ENCODE measurements at regions not wholly inside any gene's neighbourhood (a gene's known extent, or its start where the extent isn't known, plus 50 kb on each side); places are given as distances from the start of the nearest gene placed in this dataset.

DNA sequence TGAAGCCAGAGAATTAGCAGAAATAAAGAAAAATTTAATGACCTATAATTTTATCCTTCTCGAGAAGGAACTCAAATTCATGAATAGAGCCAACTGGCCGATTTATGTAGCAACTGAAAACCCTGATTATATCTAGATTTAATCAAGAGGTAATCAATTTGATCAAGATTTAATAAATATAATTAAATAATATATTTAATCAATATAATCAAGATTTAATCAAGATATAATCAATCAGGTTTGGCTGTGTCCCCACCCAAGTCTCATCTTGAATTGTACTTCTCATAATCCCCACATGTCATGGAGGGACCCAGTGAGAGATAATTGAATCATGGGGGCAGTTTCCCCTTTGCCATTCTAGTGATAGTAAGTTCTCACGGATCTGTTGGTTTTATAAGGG is 181.2 kb upstream of the CDIN1 start:
- 83% methylated on average over 3 of the region's 3 CpGs for WGBS (ENCODE audit: missing lambda C conversion rate)
- no peak for DNase-seq (ENCODE audit: low read depth in 1 of 2, low spot score in 1 of 2)

DNA sequence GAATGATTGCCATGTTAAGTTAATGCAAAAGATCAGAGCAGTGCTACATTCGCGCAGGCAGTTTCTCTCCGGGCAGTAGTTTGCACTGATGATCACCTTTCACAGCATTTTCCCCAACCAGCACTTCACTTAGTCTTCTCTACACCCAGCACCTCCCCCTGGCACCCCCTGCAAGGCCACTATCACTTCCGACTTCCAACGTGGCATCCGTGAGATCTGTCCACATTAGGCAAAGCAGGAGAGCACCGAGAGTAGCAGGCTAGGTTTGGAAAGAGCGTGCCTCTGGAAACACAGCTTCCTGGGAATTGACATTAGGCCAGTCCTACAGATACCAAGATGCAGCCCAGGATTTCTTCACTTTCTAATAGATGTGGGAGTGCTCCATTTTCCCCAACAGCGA is 180.2 kb upstream of the CDIN1 start:
- Histone ChIP-seq H3K27ac (no peak overlapping the region), H3K4me3 (no peak overlapping the region), H3K4me1 (peaks cover 8% of the 10 kb centered on the region; the same call in 1 of the 3 replicates), H3K9me3 (no peaks in the 10 kb centered on the region), H3K4me2 (no peak overlapping the region)
- FAIRE-seq (no peak), DNase-seq (ENCODE audit: low read depth in 1 of 2, low spot score in 1 of 2) (no peak), ATAC-seq (no peak)
- 89% methylated on average over 9 of the region's 9 CpGs for WGBS (ENCODE audit: missing lambda C conversion rate)
- no peak for TF ChIP-seq TFCP2L1 (CRISPR knock-in tag; IDR thresholded peaks at IDR 0.05)
- TF ChIP-seq BHLHE40 (IDR thresholded peaks at IDR 0.05; ENCODE audit: low read depth, low read length) = no peak
- TF ChIP-seq, protein P1, sequence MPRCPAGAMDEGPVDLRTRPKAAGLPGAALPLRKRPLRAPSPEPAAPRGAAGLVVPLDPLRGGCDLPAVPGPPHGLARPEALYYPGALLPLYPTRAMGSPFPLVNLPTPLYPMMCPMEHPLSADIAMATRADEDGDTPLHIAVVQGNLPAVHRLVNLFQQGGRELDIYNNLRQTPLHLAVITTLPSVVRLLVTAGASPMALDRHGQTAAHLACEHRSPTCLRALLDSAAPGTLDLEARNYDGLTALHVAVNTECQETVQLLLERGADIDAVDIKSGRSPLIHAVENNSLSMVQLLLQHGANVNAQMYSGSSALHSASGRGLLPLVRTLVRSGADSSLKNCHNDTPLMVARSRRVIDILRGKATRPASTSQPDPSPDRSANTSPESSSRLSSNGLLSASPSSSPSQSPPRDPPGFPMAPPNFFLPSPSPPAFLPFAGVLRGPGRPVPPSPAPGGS (IDR thresholded peaks at IDR 0.05) = no peak
- no peak for TF ChIP-seq EHMT2 (IDR thresholded peaks at IDR 0.05; ENCODE audit: low read depth)
- TF ChIP-seq HOXA7 (CRISPR knock-in tag; IDR thresholded peaks at IDR 0.05) = no peak
- TF ChIP-seq, protein P2, sequence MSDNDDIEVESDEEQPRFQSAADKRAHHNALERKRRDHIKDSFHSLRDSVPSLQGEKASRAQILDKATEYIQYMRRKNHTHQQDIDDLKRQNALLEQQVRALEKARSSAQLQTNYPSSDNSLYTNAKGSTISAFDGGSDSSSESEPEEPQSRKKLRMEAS (IDR thresholded peaks at IDR 0.05) = no peak
- TF ChIP-seq FOSL2 (IDR thresholded peaks at IDR 0.05) = no peak
- no peak for TF ChIP-seq FOSL2 (CRISPR knock-in tag; IDR thresholded peaks at IDR 0.05)
- TF ChIP-seq PHF8 (IDR thresholded peaks at IDR 0.05; ENCODE audit: borderline replicate concordance, low read depth) = no peak
- TF ChIP-seq ESRRA (IDR thresholded peaks at IDR 0.05; ENCODE audit: borderline replicate concordance, low read length) = no peak
- no peak for TF ChIP-seq HDAC2 (IDR thresholded peaks at IDR 0.05)
- TF ChIP-seq HOXB5 (CRISPR knock-in tag; IDR thresholded peaks at IDR 0.05) = no peak
- TF ChIP-seq, protein P3, sequence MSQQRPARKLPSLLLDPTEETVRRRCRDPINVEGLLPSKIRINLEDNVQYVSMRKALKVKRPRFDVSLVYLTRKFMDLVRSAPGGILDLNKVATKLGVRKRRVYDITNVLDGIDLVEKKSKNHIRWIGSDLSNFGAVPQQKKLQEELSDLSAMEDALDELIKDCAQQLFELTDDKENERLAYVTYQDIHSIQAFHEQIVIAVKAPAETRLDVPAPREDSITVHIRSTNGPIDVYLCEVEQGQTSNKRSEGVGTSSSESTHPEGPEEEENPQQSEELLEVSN (IDR thresholded peaks at IDR 0.05; ENCODE audit: borderline replicate concordance, low read depth) = no peak
- no peak for TF ChIP-seq JUN (IDR thresholded peaks at IDR 0.05)
- ChIA-PET CTCF (no interaction called here), POLR2A (no interaction called here)

More for the DNA sequence above, 181.2 kb upstream of the CDIN1 start:
- ChIA-PET POLR2A (interaction anchor here (0.7 kb wide), 1 partner anchor 1092 kb away, joined by 4 read pairs; no protein-coding TSS in a partner anchor), CTCF (interaction anchor here (0.9 kb wide), 1 partner anchor 11 kb away, joined by 5 read pairs; no protein-coding TSS in a partner anchor)
- ATAC-seq (no peak), FAIRE-seq (no peak)
- no peak overlapping the region for H3K4me2 ChIP-seq
- H3K4me3 ChIP-seq = no peak overlapping the region
- TF ChIP-seq, protein P4, sequence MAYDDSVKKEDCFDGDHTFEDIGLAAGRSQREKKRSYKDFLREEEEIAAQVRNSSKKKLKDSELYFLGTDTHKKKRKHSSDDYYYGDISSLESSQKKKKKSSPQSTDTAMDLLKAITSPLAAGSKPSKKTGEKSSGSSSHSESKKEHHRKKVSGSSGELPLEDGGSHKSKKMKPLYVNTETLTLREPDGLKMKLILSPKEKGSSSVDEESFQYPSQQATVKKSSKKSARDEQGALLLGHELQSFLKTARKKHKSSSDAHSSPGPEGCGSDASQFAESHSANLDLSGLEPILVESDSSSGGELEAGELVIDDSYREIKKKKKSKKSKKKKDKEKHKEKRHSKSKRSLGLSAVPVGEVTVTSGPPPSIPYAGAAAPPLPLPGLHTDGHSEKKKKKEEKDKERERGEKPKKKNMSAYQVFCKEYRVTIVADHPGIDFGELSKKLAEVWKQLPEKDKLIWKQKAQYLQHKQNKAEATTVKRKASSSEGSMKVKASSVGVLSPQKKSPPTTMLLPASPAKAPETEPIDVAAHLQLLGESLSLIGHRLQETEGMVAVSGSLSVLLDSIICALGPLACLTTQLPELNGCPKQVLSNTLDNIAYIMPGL (CRISPR knock-in tag; IDR thresholded peaks at IDR 0.05; ENCODE audit: borderline replicate concordance) = no peak
- TF ChIP-seq, protein P5, sequence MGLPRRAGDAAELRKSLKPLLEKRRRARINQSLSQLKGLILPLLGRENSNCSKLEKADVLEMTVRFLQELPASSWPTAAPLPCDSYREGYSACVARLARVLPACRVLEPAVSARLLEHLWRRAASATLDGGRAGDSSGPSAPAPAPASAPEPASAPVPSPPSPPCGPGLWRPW (IDR thresholded peaks at IDR 0.05) = no peak
- TF ChIP-seq NFE2L2 (conservative IDR thresholded peaks at IDR 0.05; ENCODE audit: low read length) (no peak), RFX5 (IDR thresholded peaks at IDR 0.05) (no peak), EHF (CRISPR knock-in tag; IDR thresholded peaks at IDR 0.05) (no peak), KDM1A (IDR thresholded peaks at IDR 0.05; ENCODE audit: low read depth) (no peak), ZNF302 (CRISPR knock-in tag; IDR thresholded peaks at IDR 0.05) (no peak)
- peaks cover 8% of the 10 kb centered on the region; the same call in 1 of the 3 replicates for H3K4me1 ChIP-seq
- no peak overlapping the region for H3K27ac ChIP-seq
- no peaks in the 10 kb centered on the region for H3K9me3 ChIP-seq
